AG04449 (cell line): ENCODE measurements at regions not wholly inside any gene's neighbourhood (a gene's known extent, or its start where the extent isn't known, plus 50 kb on each side); places are given as distances from the start of the nearest gene placed in this dataset.

Source experiments
- CTCF ChIA-PET: fragments of 350-600 bp; formaldehyde crosslinking; extraction: SDS; loops from one replicate; lab custom pipeline; 2021; ENCODE audit warnings: antibody characterized with exemption; lab: Yijun Ruan, JAX
- POLR2A ChIA-PET: fragments of 400-600, 350-600 bp; formaldehyde crosslinking; extraction: SDS; loops from one replicate; lab custom pipeline; 2020; ENCODE audit warnings: antibody characterized with exemption, inconsistent platforms; lab: Yijun Ruan, JAX
- DNase-seq: peaks from one replicate; pipeline ENCODE4 v3.0.0-alpha.2; 2010; ENCODE audit warnings: low read depth, low spot score
- H3K4me3 ChIP-seq: 2 replicates; pipeline ENCODE4 v1.5.1; 2011; ENCODE audit warnings: low read depth, mild to moderate bottlenecking, control low read depth, low read length
- CTCF ChIP-seq: IDR thresholded peaks from one replicate; pipeline ENCODE4 v1.5.1; 2011; ENCODE audit warnings: mild to moderate bottlenecking, moderate library complexity, low read length, control low read depth, inconsistent platforms; ENCODE audit not compliant: insufficient read depth; ENCODE audit errors: missing control alignments

GRCh38 chr6:1110941-1111349 lies 201.0 kb upstream of the FOXQ1 start:
- POLR2A ChIA-PET = no interaction called here
- H3K4me3 ChIP-seq = no peak overlapping the region
- DNase-seq = no peak
- CTCF ChIA-PET = no interaction called here
- no peak for TF ChIP-seq CTCF

GRCh38 chr6:1110164-1110563 lies 201.7 kb upstream of the FOXQ1 start:
- ChIA-PET POLR2A (no interaction called here), CTCF (no interaction called here)
- no peak overlapping the region for H3K4me3 ChIP-seq
- DNase-seq = no peak
- TF ChIP-seq CTCF = no peak

- no peak for DNase-seq
- POLR2A ChIA-PET = no interaction called here
- CTCF ChIA-PET = no interaction called here
- TF ChIP-seq CTCF = no peak
- no peak overlapping the region for H3K4me3 ChIP-seq
Observed at GRCh38 chr6:1109134-1109533, 202.8 kb upstream of the FOXQ1 start.

GRCh38 chr6:1108198-1108597 lies 203.7 kb upstream of the FOXQ1 start:
- CTCF ChIA-PET = no interaction called here
- H3K4me3 ChIP-seq = no peak overlapping the region
- POLR2A ChIA-PET = no interaction called here
- no peak for TF ChIP-seq CTCF
- DNase-seq = no peak

GRCh38 chr6:1107578-1107977 lies 204.3 kb upstream of the FOXQ1 start:
- TF ChIP-seq CTCF = no peak
- H3K4me3 ChIP-seq = no peak overlapping the region
- DNase-seq = no peak
- CTCF ChIA-PET = no interaction called here
- POLR2A ChIA-PET = no interaction called here

- TF ChIP-seq CTCF = no peak
- H3K4me3 ChIP-seq = no peak overlapping the region
- no peak for DNase-seq
- POLR2A ChIA-PET = no interaction called here
- CTCF ChIA-PET = no interaction called here
Observed at GRCh38 chr6:1105833-1106400, 206.0 kb upstream of the FOXQ1 start.
